Stimulated activated CD4-positive, alpha-beta T cell treated with anti-CD3 and anti-CD28 coated beads, Interleukin-1b, Interleukin-23, amount 100 ng/mL, for 1 hour (primary cell): ENCODE measurements at regions not wholly inside any gene's neighbourhood (a gene's known extent, or its start where the extent isn't known, plus 50 kb on each side); places are given as distances from the start of the nearest gene placed in this dataset.
"Not testable (repeated sequence)": the region's sequence is repeated elsewhere in the genome, so short reads cannot be mapped to it uniquely, and the experiment has no call there.

Experiments used
- DNase-seq, 2 donors: peaks; one replicate each; pipeline ENCODE4 v3.0.0-alpha.2; 2020; ENCODE audit warnings: low read depth in 2 of 2

- no peak for DNase-seq
Observed at GRCh38 chr14:49946320-49947141, 53.6 kb downstream of the ARF6 start.

- DNase-seq: no peak
Observed at GRCh38 chr14:49947506-49947905, 54.6 kb downstream of the ARF6 start.

- no peak for DNase-seq
Observed at GRCh38 chr14:49950275-49951228, 57.7 kb downstream of the ARF6 start.

- DNase-seq: no peak
Observed at GRCh38 chr14:49951229-49951607, 58.3 kb downstream of the ARF6 start.

GRCh38 chr14:49951691-49952345 is 58.9 kb downstream of the ARF6 start:
- no peak for DNase-seq

GRCh38 chr14:49953196-49953595 is 60.3 kb downstream of the ARF6 start:
- DNase-seq: no peak

- no peak for DNase-seq
Observed at GRCh38 chr14:49954171-49954631, 61.3 kb downstream of the ARF6 start.

- DNase-seq: no peak
Observed at GRCh38 chr14:49955024-49955423, 62.1 kb downstream of the ARF6 start.

- DNase-seq: no peak
Observed at GRCh38 chr14:49957089-49957852, 64.4 kb downstream of the ARF6 start.

GRCh38 chr14:49959822-49960408 is 67.0 kb downstream of the ARF6 start:
- no peak for DNase-seq

GRCh38 chr14:49960453-49960852 is 67.6 kb downstream of the ARF6 start:
- DNase-seq: no peak

GRCh38 chr14:49961270-49962222 is 68.7 kb downstream of the ARF6 start:
- no peak for DNase-seq

- DNase-seq: peak in 1 of 2 donors; percentile 30
Observed at GRCh38 chr14:49962621-49963020, 69.7 kb downstream of the ARF6 start.

- not testable (repeated sequence) for DNase-seq
Observed at GRCh38 chr14:49965068-49965651, 72.3 kb downstream of the ARF6 start.

GRCh38 chr14:49966304-49966809 is 73.5 kb downstream of the ARF6 start:
- no peak for DNase-seq

- no peak for DNase-seq
Observed at GRCh38 chr14:49966971-49967630, 74.2 kb downstream of the ARF6 start.

GRCh38 chr14:49969961-49970360 is 77.1 kb downstream of the ARF6 start:
- DNase-seq: no peak

- DNase-seq: no peak
Observed at GRCh38 chr14:49970474-49971147, 77.7 kb downstream of the ARF6 start.
